HepG2 (cell line): ENCODE measurements at regions not wholly inside any gene's neighbourhood (a gene's known extent, or its start where the extent isn't known, plus 50 kb on each side); places are given as distances from the start of the nearest gene placed in this dataset.
A peak's percentile ranks its signal among the peaks of the same experiment; 100 is the strongest.

ENCODE experiments used
- ARNT ChIP-seq: fragments of 450-650 bp; IDR thresholded peaks from 2 replicates; pipeline ENCODE4 v1.6.1; 2017
- ARNTL ChIP-seq: sonication (generic); formaldehyde crosslinking; IDR thresholded peaks from 2 replicates; pipeline ENCODE4 v1.4.0; 2020; ENCODE audit warnings: mild to moderate bottlenecking, missing genetic modification reagents
- BHLHE40 ChIP-seq: IDR thresholded peaks from 2 replicates; pipeline ENCODE4 v1.6.1; 2011; ENCODE audit warnings: low read length, improper control_type of control experiment
- GATAD1 ChIP-seq: IDR thresholded peaks from 2 replicates; pipeline ENCODE4 v1.6.1; 2016; ENCODE audit warnings: missing genetic modification reagents, missing compliant biosample characterization
- HMG20B ChIP-seq: conservative IDR thresholded peaks from 2 replicates; pipeline ENCODE4 v1.6.1; 2016; ENCODE audit warnings: missing genetic modification reagents, missing compliant biosample characterization
- MATR3 ChIP-seq: sonication (generic); formaldehyde crosslinking; IDR thresholded peaks from 2 replicates; pipeline ENCODE4 v1.4.0; 2020; ENCODE audit warnings: missing genetic modification reagents
- SALL1 ChIP-seq: sonication (generic); formaldehyde crosslinking; IDR thresholded peaks from 2 replicates; pipeline ENCODE4 v1.8.0; 2022; ENCODE audit warnings: mild to moderate bottlenecking, missing genetic modification reagents
- SETDB1 ChIP-seq: sonication (generic); formaldehyde crosslinking; IDR thresholded peaks from 2 replicates; pipeline ENCODE4 v1.5.1; 2020; ENCODE audit warnings: missing genetic modification reagents, mild to moderate bottlenecking, borderline replicate concordance
- SMARCC2 ChIP-seq: fragments of 450-650 bp; IDR thresholded peaks from 2 replicates; pipeline ENCODE4 v1.6.1; 2017; ENCODE audit warnings: antibody characterized with exemption, mild to moderate bottlenecking
- SMARCE1 ChIP-seq: fragments of 450-650 bp; IDR thresholded peaks from 2 replicates; pipeline ENCODE4 v1.6.1; 2017; ENCODE audit warnings: borderline replicate concordance
- SOX13 ChIP-seq, 3 experiments: fragments of 450-650 bp in 1 of 3; sonication (generic) in 1 of 3; formaldehyde crosslinking in 1 of 3; IDR thresholded peaks in 2 of 3; conservative IDR thresholded peaks in 1 of 3; 2 replicates each; pipeline versions ENCODE4 v1.5.0 to v1.6.1; 2016 to 2020; ENCODE audit warnings: antibody characterized with exemption in 1 of 3, mild to moderate bottlenecking in 1 of 3, missing compliant biosample characterization in 1 of 3, missing genetic modification reagents in 1 of 3, moderate library complexity in 1 of 3
- SSRP1 ChIP-seq: IDR thresholded peaks from 2 replicates; pipeline ENCODE4 v1.6.1; 2016; ENCODE audit warnings: control low read depth
- ZBTB7A ChIP-seq: sonication (generic); formaldehyde crosslinking; IDR thresholded peaks from 2 replicates; pipeline ENCODE4 v1.8.0; 2022; ENCODE audit warnings: mild to moderate bottlenecking, missing genetic modification reagents
- ZEB1 ChIP-seq: IDR thresholded peaks from 2 replicates; pipeline ENCODE4 v1.6.1; 2012; ENCODE audit warnings: mild to moderate bottlenecking, low read depth, inconsistent platforms; ENCODE audit not compliant: insufficient replicate concordance
- ZNF567 ChIP-seq: sonication (generic); formaldehyde crosslinking; IDR thresholded peaks from 2 replicates; pipeline ENCODE4 v1.8.1; 2023; ENCODE audit warnings: mild to moderate bottlenecking, missing genetic modification reagents, borderline replicate concordance
- TF ChIP-seq, protein P1 (sequence below): sonication (generic); formaldehyde crosslinking; IDR thresholded peaks from 2 replicates; pipeline ENCODE4 v1.4.0; 2020; ENCODE audit warnings: missing genetic modification reagents, borderline replicate concordance
- TF ChIP-seq, protein P2 (sequence below): sonication (generic); formaldehyde crosslinking; IDR thresholded peaks from 2 replicates; pipeline ENCODE4 v1.4.0; 2020; ENCODE audit warnings: mild to moderate bottlenecking, missing genetic modification reagents
- TF ChIP-seq, protein P3 (sequence below): sonication (generic); formaldehyde crosslinking; IDR thresholded peaks from 2 replicates; pipeline ENCODE4 v1.8.1; 2022; ENCODE audit warnings: low read depth, mild to moderate bottlenecking, missing genetic modification reagents
- TF ChIP-seq, protein P4 (sequence below): sonication (generic); formaldehyde crosslinking; IDR thresholded peaks from 2 replicates; pipeline ENCODE4 v1.5.0; 2020; ENCODE audit warnings: mild to moderate bottlenecking, missing genetic modification reagents, moderate library complexity
- TF ChIP-seq, protein P5 (sequence below): sonication (generic); formaldehyde crosslinking; IDR thresholded peaks from 2 replicates; pipeline ENCODE4 v1.8.0; 2022; ENCODE audit warnings: missing genetic modification reagents, low read depth, mild to moderate bottlenecking, borderline replicate concordance
- TF ChIP-seq, protein P6 (sequence below): sonication (generic); formaldehyde crosslinking; IDR thresholded peaks from 2 replicates; pipeline ENCODE4 v1.5.0; 2020; ENCODE audit warnings: missing genetic modification reagents, mild to moderate bottlenecking, borderline replicate concordance

DNA sequence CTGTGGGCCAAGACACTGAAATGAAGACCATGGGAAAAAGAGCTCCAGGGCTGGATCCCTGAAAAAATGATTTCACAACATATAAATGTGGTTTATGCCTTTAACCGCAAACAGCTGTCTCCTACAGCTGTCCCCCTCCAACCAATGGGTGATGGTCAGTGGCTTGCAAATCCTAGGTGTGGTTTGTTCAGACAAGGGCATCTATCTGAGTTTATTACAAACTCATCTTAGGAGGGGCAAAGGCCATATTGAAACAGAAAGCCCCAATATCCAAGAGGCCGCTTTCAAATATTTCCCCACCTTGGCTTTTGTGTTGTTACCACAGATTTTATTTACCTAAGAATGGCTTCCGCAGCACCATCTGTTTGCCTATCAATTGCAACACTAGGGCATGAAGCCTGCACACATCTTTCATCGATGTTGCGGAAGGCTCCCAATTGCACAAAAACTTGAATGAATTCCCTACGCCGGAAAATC lies 503.6 kb upstream of the AMELY start (continued):
- TF ChIP-seq SOX13 (IDR thresholded peaks at IDR 0.05) (peak; percentile 58; the same call in 1 of the 2 replicates), SOX13 (CRISPR knock-in tag; conservative IDR thresholded peaks at IDR 0.05 in 1 of 2, IDR thresholded peaks at IDR 0.05 in 1 of 2) (peak in 1 of 2 experiments; percentile 86; a peak in 2 of 4 replicates), BHLHE40 (no peak), HMG20B (CRISPR knock-in tag) (peak; percentile 95), ZNF567 (CRISPR knock-in tag) (no peak), MATR3 (CRISPR knock-in tag) (no peak), ARNT (no peak), SMARCC2 (no peak), ZEB1 (no peak), SSRP1 (no peak), ZBTB7A (no peak), SMARCE1 (no peak), ARNTL (CRISPR knock-in tag) (no peak), GATAD1 (CRISPR knock-in tag) (no peak), SETDB1 (CRISPR knock-in tag) (no peak), SALL1 (CRISPR knock-in tag) (peak; percentile 41; the same call in 1 of the 2 replicates)
- TF ChIP-seq, protein P1, sequence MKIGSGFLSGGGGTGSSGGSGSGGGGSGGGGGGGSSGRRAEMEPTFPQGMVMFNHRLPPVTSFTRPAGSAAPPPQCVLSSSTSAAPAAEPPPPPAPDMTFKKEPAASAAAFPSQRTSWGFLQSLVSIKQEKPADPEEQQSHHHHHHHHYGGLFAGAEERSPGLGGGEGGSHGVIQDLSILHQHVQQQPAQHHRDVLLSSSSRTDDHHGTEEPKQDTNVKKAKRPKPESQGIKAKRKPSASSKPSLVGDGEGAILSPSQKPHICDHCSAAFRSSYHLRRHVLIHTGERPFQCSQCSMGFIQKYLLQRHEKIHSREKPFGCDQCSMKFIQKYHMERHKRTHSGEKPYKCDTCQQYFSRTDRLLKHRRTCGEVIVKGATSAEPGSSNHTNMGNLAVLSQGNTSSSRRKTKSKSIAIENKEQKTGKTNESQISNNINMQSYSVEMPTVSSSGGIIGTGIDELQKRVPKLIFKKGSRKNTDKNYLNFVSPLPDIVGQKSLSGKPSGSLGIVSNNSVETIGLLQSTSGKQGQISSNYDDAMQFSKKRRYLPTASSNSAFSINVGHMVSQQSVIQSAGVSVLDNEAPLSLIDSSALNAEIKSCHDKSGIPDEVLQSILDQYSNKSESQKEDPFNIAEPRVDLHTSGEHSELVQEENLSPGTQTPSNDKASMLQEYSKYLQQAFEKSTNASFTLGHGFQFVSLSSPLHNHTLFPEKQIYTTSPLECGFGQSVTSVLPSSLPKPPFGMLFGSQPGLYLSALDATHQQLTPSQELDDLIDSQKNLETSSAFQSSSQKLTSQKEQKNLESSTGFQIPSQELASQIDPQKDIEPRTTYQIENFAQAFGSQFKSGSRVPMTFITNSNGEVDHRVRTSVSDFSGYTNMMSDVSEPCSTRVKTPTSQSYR (CRISPR knock-in tag) = no peak
- TF ChIP-seq, protein P2, sequence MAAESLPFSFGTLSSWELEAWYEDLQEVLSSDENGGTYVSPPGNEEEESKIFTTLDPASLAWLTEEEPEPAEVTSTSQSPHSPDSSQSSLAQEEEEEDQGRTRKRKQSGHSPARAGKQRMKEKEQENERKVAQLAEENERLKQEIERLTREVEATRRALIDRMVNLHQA (CRISPR knock-in tag) = no peak
- TF ChIP-seq, protein P3, sequence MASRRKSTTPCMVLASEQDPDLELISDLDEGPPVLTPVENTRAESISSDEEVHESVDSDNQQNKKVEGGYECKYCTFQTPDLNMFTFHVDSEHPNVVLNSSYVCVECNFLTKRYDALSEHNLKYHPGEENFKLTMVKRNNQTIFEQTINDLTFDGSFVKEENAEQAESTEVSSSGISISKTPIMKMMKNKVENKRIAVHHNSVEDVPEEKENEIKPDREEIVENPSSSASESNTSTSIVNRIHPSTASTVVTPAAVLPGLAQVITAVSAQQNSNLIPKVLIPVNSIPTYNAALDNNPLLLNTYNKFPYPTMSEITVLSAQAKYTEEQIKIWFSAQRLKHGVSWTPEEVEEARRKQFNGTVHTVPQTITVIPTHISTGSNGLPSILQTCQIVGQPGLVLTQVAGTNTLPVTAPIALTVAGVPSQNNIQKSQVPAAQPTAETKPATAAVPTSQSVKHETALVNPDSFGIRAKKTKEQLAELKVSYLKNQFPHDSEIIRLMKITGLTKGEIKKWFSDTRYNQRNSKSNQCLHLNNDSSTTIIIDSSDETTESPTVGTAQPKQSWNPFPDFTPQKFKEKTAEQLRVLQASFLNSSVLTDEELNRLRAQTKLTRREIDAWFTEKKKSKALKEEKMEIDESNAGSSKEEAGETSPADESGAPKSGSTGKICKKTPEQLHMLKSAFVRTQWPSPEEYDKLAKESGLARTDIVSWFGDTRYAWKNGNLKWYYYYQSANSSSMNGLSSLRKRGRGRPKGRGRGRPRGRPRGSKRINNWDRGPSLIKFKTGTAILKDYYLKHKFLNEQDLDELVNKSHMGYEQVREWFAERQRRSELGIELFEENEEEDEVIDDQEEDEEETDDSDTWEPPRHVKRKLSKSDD = no peak
- TF ChIP-seq, protein P4, sequence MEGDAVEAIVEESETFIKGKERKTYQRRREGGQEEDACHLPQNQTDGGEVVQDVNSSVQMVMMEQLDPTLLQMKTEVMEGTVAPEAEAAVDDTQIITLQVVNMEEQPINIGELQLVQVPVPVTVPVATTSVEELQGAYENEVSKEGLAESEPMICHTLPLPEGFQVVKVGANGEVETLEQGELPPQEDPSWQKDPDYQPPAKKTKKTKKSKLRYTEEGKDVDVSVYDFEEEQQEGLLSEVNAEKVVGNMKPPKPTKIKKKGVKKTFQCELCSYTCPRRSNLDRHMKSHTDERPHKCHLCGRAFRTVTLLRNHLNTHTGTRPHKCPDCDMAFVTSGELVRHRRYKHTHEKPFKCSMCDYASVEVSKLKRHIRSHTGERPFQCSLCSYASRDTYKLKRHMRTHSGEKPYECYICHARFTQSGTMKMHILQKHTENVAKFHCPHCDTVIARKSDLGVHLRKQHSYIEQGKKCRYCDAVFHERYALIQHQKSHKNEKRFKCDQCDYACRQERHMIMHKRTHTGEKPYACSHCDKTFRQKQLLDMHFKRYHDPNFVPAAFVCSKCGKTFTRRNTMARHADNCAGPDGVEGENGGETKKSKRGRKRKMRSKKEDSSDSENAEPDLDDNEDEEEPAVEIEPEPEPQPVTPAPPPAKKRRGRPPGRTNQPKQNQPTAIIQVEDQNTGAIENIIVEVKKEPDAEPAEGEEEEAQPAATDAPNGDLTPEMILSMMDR (CRISPR knock-in tag) = no peak
- TF ChIP-seq, protein P5, sequence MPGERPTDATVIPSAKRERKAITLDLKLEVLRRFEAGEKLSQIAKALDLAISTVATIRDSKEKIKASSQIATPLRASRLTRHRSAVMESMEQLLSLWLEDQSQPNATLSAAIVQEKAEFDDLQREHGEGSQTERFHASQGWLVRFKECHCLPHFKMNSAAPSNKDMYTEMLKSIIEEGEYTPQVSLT (CRISPR knock-in tag) = no peak
- TF ChIP-seq, protein P6, sequence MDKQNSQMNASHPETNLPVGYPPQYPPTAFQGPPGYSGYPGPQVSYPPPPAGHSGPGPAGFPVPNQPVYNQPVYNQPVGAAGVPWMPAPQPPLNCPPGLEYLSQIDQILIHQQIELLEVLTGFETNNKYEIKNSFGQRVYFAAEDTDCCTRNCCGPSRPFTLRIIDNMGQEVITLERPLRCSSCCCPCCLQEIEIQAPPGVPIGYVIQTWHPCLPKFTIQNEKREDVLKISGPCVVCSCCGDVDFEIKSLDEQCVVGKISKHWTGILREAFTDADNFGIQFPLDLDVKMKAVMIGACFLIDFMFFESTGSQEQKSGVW = no peak
